PFSK-1 (cell line): ENCODE measurements at regions not wholly inside any gene's neighbourhood (a gene's known extent, or its start where the extent isn't known, plus 50 kb on each side); places are given as distances from the start of the nearest gene placed in this dataset.

ENCODE experiments used
- FOXP2 ChIP-seq: optimal IDR thresholded peaks from 2 replicates; pipeline ENCODE3; 2011; ENCODE audit warnings: borderline replicate concordance, control low read depth, inconsistent platforms; ENCODE audit not compliant: insufficient read depth; ENCODE audit errors: extremely low read length, extremely low read depth
- POLR2AphosphoS5 ChIP-seq: IDR thresholded peaks from 2 replicates; pipeline ENCODE4 v1.6.1; 2012; ENCODE audit warnings: low read depth, mild to moderate bottlenecking, control low read depth, low read length, moderate library complexity
- SIN3A ChIP-seq: IDR thresholded peaks from 2 replicates; pipeline ENCODE4 v1.6.1; 2012; ENCODE audit warnings: mild to moderate bottlenecking, low read length, moderate library complexity, borderline replicate concordance; ENCODE audit not compliant: insufficient read depth
- TAF1 ChIP-seq: IDR thresholded peaks from 2 replicates; pipeline ENCODE4 v1.6.1; 2012; ENCODE audit warnings: low read length, control low read depth, borderline replicate concordance; ENCODE audit not compliant: insufficient read depth
- TF ChIP-seq, protein P1 (sequence below), 2 experiments: IDR thresholded peaks; 2 replicates each; pipeline versions ENCODE4 v1.6.1 to v1.8.0; 2011 to 2012; ENCODE audit warnings: low read depth in 2 of 2, low read length in 2 of 2, control low read depth in 1 of 2, inconsistent platforms in 1 of 2, mild to moderate bottlenecking in 1 of 2, moderate library complexity in 1 of 2; ENCODE audit not compliant: insufficient read depth in 1 of 2

DNA sequence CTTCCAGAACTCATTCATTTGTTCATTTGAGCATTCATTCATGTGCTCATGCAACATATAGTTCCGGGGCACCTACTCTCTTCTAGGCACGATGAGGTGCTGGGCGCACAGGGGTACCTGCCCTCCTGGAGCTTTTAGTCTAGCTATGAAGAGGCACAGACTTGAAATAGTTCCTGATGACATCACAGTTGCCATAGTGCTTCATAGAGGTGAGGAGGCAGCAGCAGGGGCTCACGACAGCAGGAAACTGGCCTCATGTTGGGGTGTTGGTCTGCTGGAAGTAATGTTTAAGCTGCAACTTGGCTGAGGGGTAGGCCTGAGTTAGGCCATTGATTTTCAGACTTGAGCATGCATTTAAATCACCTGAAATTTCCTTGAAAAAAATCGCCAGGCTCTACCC lies 195.5 kb downstream of the PHETA1 start:
- TF ChIP-seq FOXP2 (no peak), SIN3A (no peak), POLR2AphosphoS5 (no peak), TAF1 (no peak)
- TF ChIP-seq, protein P1, sequence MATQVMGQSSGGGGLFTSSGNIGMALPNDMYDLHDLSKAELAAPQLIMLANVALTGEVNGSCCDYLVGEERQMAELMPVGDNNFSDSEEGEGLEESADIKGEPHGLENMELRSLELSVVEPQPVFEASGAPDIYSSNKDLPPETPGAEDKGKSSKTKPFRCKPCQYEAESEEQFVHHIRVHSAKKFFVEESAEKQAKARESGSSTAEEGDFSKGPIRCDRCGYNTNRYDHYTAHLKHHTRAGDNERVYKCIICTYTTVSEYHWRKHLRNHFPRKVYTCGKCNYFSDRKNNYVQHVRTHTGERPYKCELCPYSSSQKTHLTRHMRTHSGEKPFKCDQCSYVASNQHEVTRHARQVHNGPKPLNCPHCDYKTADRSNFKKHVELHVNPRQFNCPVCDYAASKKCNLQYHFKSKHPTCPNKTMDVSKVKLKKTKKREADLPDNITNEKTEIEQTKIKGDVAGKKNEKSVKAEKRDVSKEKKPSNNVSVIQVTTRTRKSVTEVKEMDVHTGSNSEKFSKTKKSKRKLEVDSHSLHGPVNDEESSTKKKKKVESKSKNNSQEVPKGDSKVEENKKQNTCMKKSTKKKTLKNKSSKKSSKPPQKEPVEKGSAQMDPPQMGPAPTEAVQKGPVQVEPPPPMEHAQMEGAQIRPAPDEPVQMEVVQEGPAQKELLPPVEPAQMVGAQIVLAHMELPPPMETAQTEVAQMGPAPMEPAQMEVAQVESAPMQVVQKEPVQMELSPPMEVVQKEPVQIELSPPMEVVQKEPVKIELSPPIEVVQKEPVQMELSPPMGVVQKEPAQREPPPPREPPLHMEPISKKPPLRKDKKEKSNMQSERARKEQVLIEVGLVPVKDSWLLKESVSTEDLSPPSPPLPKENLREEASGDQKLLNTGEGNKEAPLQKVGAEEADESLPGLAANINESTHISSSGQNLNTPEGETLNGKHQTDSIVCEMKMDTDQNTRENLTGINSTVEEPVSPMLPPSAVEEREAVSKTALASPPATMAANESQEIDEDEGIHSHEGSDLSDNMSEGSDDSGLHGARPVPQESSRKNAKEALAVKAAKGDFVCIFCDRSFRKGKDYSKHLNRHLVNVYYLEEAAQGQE (IDR thresholded peaks at IDR 0.05; ENCODE audit: insufficient read depth in 1 of 2, low read depth in 2 of 2, low read length in 2 of 2) = no peak

DNA sequence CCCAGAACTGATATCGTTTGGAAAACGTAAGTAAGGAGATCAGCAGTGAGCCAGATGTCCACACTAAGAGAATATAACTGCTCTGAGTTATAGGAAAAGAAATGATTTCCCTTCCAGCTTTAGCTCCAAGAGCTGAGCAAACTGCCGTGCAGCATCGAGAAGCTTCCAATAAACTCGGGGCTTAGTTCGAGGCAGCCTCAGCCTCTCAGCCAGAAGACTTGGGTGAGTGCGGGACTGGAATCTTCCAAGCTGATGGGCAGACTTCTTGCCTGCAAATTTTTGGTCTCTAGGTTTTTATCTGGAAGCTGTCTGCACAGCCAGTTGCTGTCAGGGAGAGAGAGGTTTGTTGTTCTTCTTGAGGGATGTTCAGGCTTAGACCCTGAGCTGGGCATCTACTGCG lies 196.1 kb downstream of the PHETA1 start:
- TF ChIP-seq TAF1 = no peak
- no peak for TF ChIP-seq POLR2AphosphoS5
- no peak for TF ChIP-seq FOXP2
- TF ChIP-seq, protein P1 (IDR thresholded peaks at IDR 0.05; ENCODE audit: insufficient read depth in 1 of 2, low read depth in 2 of 2, low read length in 2 of 2) = no peak
- TF ChIP-seq SIN3A = no peak

DNA sequence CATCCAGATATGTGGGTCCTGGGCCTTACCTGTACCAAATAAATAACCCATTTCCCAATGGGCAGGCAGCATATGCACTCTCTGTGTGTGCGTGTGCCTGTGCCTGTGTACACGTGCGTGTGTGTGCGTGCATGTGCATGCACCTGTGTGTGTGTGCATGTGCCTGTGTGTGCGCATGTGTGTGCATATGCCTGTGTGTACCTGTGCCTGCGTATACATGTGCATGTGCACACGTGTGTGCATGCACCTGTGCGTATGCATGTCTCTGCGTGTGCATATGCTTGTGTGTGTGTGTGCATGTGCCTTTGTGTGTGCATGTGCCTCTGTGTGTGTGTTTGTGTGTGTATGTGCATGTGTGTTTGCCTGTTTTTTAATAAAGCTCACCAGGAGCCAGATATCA lies 197.1 kb downstream of the PHETA1 start:
- TF ChIP-seq, protein P1 (IDR thresholded peaks at IDR 0.05; ENCODE audit: insufficient read depth in 1 of 2, low read depth in 2 of 2, low read length in 2 of 2) = no peak
- TF ChIP-seq TAF1 (no peak), SIN3A (no peak), FOXP2 (no peak), POLR2AphosphoS5 (no peak)

DNA sequence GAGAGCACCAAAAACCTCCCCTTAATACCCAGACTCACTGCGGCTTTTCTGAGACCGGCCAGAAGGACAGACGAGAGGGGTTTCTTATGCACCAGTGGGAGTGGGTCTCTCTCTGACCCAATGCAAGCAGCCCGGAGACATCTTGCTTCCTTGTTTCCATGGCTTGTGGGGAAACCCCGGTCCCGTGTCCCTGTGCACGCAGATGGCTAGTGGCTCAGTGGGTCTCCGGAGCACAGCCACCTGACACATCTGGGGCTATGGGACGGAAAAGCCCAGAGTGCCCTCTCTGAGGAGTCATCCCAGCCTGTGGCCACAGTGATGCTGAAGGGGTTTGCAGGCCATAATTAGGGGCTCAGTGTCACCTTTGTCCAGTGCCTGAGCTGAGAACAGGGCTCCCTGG lies 197.6 kb downstream of the PHETA1 start:
- TF ChIP-seq TAF1 (no peak), POLR2AphosphoS5 (no peak), SIN3A (no peak), FOXP2 (no peak)
- TF ChIP-seq, protein P1 (IDR thresholded peaks at IDR 0.05; ENCODE audit: insufficient read depth in 1 of 2, low read depth in 2 of 2, low read length in 2 of 2) = no peak

DNA sequence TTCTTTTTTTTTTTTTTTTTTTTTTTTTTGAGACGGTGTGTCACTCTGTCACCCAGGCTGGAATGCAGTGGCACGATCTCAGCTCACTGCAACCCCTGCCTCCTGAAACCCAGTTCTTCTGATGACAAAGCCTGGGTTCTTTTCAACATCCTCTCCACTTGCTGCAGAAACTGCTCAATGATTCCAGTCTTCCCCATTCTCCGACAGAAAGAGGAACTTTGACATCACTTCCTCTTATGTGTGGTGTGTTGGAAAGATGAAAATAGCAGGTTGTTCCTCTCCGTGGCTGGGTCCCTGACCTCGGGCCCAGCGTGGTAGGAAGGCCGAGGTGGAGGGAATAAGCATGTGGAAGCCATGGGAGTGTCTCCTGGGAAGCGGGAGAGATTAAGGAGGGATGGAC lies 198.4 kb downstream of the PHETA1 start:
- TF ChIP-seq FOXP2 (no peak), SIN3A (no peak)
